ENCODE measurements at regions not wholly inside any gene's neighbourhood (a gene's known extent, or its start where the extent isn't known, plus 50 kb on each side); places are given as distances from the start of the nearest gene placed in this dataset.
"Not testable (repeated sequence)": the region's sequence is repeated elsewhere in the genome, so short reads cannot be mapped to it uniquely, and the experiment has no call there.

DNA sequence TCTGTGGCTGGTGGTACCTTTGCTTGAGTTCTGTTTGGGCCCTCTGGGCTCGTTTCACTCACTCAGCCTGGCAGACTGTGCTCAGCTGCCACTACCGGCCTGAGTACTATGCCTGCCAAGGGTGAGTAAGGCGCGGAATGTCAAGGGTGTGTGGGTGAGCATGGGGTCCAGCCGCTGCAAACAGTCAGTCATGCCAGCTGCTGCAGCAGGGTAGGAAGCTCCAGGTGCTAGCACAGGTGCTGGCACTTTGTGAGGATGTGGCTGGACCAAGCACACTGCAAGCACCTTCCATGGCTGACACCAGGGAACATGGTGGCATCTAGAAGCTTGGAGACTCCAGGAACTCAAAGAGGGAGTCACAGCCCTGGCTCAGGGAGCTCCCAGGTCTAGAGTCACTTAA is 368.6 kb upstream of the ACO1 start:
- DNase-seq: no peak
- intact Hi-C loops (cut with DNase I): no loop called here

- intact Hi-C loops (cut with DNase I): no loop called here
- no peak for DNase-seq
Measured at GRCh38 chr9:32045513-32045912, 338.9 kb upstream of the ACO1 start.

DNA sequence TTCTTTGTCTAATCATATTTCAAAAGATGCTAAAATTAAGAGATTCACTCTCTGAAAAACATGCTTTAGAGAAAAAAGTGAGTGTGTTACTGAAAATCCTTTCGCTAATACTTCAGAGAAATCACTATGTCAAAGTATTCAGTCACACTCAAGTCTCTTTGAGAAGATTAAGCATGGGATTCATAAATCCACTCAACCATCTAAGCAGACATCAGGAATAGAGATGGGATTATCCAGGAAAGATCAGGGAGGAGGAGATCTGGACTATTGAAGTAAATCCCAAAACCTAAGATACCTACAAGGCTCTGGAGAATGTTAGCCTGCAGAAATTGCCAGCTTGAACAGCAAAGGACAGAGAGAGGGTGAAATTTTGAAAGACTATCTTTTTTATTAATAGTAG is 317.2 kb upstream of the ACO1 start:
- no peak for DNase-seq
- intact Hi-C loops (cut with DNase I): no loop called here

DNA sequence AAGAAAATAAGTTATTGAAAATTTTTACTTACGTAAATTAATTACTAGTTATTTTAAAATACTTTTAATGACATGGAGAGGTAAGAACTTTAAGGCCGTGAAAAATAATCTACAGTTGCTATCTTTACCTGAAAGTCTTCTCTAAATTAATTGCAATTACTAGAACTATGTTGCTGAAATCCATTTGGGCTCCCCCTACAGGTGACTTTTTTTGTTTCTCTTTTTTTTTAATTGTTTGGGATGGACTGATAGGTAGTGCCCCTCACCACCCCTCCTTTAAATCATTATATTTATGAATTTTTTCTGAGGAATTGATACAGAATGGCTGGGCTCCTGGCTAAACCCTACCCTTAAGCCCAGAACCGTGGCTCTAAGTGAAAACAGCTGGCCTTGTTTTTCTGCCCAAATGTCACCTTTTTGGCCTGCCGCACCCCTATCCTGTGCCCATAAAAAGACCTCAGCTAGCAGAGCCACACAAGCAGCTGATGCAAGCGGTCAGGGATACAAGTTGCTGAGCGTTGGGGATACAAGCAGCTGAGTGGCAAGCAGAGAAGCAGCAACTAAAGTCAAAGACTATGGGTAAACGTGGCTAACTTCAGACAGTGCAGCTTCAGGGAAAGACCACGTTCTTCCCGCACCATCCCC is 315.2 kb upstream of the ACO1 start:
- no peak for DNase-seq
- intact Hi-C loops (cut with DNase I): no loop called here

DNA sequence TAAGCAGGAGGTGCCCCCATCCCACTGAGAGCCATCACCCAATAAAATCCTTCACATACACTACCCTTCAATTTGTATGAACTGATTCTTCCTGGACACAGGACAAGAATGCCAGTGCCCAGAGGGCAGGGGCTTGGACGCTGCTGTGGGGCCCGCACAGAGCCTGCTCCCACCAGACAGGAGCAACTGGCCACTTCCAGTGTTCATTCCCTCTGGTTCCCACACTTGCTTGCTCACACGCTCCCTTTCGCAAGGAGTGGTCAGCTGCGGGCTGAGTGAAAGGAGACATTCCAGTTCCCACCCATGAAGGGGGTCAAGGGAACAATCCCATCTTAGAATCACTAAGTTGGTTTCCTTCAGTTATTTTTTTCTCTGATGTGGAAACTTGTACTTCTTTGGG is 314.5 kb upstream of the ACO1 start:
- intact Hi-C loops (cut with DNase I): no loop called here
- DNase-seq: no peak

GRCh38 chr9:32072570-32072969 is 311.9 kb upstream of the ACO1 start:
- no peak for DNase-seq
- intact Hi-C loops (cut with DNase I): no loop called here

- intact Hi-C loops (cut with DNase I): no loop called here
- DNase-seq: no peak
Measured at GRCh38 chr9:32092031-32092430, 292.4 kb upstream of the ACO1 start.

DNA sequence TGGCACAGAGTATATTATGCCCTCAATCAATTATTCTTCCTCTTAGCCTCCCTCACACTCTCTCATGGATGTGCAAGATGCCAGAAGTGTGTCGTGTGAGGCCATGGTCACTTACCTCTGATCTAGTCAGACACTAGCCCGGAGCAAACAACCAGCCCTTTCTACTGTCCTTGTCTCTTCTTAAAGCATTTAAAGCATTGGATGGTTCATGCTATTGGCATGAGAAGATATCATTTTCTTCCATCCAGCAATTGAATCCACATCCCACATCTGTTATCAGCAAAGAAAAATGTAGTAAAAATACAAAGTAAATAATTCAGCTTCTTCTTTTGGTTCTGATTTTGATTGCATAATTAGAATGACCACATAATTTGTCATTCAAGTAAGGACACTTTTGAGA is 267.2 kb upstream of the ACO1 start:
- intact Hi-C loops (cut with DNase I): no loop called here

GRCh38 chr9:32128546-32128945 is 255.9 kb upstream of the ACO1 start:
- intact Hi-C loops (cut with DNase I): no loop called here
- no peak for DNase-seq

More for the DNA sequence above, 267.2 kb upstream of the ACO1 start:
- no peak for DNase-seq

GRCh38 chr9:32130709-32131108 is 253.7 kb upstream of the ACO1 start:
- DNase-seq; intact Hi-C loops (cut with DNase I): not testable (repeated sequence)

DNA sequence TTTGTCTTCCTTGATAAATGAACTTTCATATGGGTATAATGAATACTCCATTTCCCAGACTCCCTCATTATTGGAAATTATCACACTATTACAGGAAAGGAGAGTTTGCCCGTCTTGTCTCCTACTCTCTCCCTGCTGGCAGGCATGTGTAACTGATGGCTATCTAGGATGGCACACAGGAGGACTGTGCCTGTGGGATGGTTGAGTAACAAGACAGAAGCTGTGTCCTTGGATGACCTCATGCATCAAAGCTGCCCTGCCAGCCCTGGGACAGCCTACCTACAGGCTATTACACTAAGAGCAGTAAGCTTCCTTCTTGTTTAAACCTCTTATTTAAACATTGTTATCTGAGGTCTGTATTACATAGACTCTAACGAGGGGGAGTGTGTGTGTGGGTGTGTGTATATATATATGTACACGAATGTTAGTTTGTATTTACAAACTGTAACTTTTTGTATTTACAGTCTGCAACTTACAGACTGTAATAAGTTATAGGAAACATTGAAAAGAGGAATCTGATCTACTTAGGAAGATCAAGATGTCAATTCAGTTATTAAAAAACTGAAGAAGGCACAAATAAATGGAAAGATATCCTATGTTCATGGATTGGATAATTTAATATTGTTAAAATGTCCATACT is 247.6 kb upstream of the ACO1 start:
- DNase-seq: no peak
- intact Hi-C loops (cut with DNase I): no loop called here

- no peak for DNase-seq
- intact Hi-C loops (cut with DNase I): no loop called here
Measured at GRCh38 chr9:32142074-32142473, 242.4 kb upstream of the ACO1 start.

DNA sequence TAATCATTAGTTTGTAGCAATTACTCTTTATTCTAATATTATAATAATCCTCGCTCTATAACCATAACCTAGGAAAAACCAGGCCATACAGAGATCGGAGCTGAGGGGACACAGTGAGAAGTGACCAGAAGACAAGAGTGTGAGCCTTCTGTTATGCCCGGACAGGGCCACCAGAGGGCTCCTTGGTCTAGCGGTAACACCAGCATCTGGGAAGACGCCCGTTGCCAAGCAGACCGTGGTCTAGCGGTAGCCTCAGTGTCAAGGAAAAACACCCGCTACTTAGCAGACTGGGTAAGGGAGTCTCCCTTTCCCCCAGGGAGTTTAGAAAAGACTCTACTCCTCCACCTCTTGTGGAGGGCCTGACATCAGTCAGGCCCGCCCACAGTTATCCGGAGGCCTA is 235.9 kb upstream of the ACO1 start:
- DNase-seq; intact Hi-C loops (cut with DNase I): not testable (repeated sequence)

DNA sequence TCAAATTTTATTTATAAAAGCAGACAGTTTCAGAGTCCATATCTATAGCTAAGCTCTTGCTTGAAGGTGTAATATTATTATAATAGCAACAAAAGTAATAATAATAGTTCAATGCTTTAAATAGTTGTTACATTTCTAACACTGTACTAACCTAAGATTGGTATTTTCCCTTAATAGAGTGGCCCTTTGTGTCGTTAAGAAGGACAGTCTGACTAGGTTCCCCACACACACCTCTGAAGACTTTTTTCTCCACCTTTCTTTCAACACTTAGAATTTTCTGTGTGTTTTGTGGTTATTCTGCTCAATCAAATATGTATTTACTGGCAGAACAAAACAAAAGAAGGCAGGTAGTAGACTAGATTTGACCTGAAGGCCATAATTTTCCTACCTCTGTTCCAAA is 223.2 kb upstream of the ACO1 start:
- DNase-seq: no peak
- intact Hi-C loops (cut with DNase I): no loop called here

GRCh38 chr9:32161720-32162119 is 222.7 kb upstream of the ACO1 start:
- DNase-seq: no peak

GRCh38 chr9:32166316-32166715 is 218.1 kb upstream of the ACO1 start:
- DNase-seq; intact Hi-C loops (cut with DNase I): not testable (repeated sequence)

More at GRCh38 chr9:32161720-32162119, 222.7 kb upstream of the ACO1 start:
- intact Hi-C loops (cut with DNase I): no loop called here

DNA sequence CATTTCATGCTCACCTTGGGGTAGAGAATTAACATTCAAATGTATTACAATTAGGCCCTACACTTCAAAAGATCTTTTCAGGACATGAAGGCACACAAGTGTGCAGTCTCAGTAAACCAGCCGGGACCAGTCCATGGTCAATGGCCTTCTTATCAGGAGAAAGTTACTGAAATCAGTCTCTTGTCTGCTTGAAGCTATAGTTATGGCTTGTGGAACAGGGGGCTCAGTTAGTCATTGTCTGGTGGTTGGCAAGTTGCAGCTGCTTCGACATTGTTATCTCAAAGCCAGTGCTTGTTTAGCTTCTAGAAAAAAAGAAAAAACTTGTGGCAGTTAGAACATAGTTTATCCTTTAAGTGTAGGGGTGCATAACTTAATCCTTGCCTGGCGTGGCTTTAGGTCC is 213.1 kb upstream of the ACO1 start:
- peak in 3 of 42 donors; percentile 2 to 15 (median 4) for DNase-seq
- intact Hi-C loops (cut with DNase I): no loop called here

GRCh38 chr9:32172256-32172655 is 212.2 kb upstream of the ACO1 start:
- DNase-seq: no peak
- intact Hi-C loops (cut with DNase I): no loop called here

GRCh38 chr9:32177396-32177795 is 207.0 kb upstream of the ACO1 start:
- peak in 1 of 42 donors; percentile 4 for DNase-seq
- intact Hi-C loops (cut with DNase I): no loop called here

- intact Hi-C loops (cut with DNase I): no loop called here
- DNase-seq: no peak
Measured at GRCh38 chr9:32180597-32180996, 203.8 kb upstream of the ACO1 start.

GRCh38 chr9:32200241-32200640 is 184.2 kb upstream of the ACO1 start:
- intact Hi-C loops (cut with DNase I): no loop called here
- DNase-seq: no peak
